ENCODE measurements at regions not wholly inside any gene's neighbourhood (a gene's known extent, or its start where the extent isn't known, plus 50 kb on each side); places are given as distances from the start of the nearest gene placed in this dataset.

DNA sequence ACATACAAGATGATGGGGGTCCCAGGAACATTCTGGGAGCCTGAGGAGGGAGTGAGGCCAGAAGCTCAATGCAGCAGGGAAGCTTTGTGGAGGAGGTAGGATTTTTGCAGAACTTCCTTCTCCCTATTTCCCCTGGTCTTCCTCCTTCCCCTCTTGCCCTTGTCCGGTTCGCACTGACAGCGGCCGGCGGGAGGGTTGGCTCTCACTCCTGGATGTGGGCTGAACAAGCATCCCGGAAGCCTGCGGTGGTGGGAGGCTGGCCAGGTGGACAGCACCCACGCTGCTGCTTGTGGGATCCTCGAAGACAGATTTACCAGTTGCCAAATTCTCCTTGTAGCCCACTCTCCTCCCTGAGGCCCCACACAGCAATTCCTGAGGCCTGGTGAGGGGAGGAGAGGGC is 112.2 kb downstream of the KCNA5 start:
- H3K27ac ChIP-seq (ENCODE audit: low read depth in 1 of 2, low read length in 2 of 2), result no peak overlapping the region
- H3K27me3 ChIP-seq (ENCODE audit: control insufficient read depth in 4 of 4, insufficient read depth in 4 of 4, low read length in 3 of 4), result peaks cover 0 to 12% (median 4%) of the 10 kb centered on the region in 4 donors
- H3K4me1 ChIP-seq (ENCODE audit: control insufficient read depth in 4 of 4, insufficient read depth in 4 of 4, low read length in 3 of 4), result no peaks in the 10 kb centered on the region
- no peak overlapping the region for H3K4me3 ChIP-seq (ENCODE audit: low read depth in 1 of 3, low read length in 3 of 3)
- H3K36me3 ChIP-seq (ENCODE audit: control insufficient read depth in 4 of 4, insufficient read depth in 3 of 4, low read depth in 1 of 4, low read length in 3 of 4), result no peaks in the 10 kb centered on the region
- H3K9ac ChIP-seq (ENCODE audit: low read depth in 1 of 2, low read length in 2 of 2), result no peak overlapping the region
- H3K9me3 ChIP-seq (ENCODE audit: control insufficient read depth in 4 of 4, low read length in 3 of 4), result peaks cover 0 to 8% (median 4%) of the 10 kb centered on the region in 4 donors
- WGBS, result 69% methylated on average over 9 of the region's 9 CpGs
- TF ChIP-seq TAF1 (conservative IDR thresholded peaks at IDR 0.05), result no peak
- TF ChIP-seq, protein P1, sequence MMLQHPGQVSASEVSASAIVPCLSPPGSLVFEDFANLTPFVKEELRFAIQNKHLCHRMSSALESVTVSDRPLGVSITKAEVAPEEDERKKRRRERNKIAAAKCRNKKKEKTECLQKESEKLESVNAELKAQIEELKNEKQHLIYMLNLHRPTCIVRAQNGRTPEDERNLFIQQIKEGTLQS (IDR thresholded peaks at IDR 0.05), result no peak
- TF ChIP-seq FOXA1 (IDR thresholded peaks at IDR 0.05), result no peak
- TF ChIP-seq FOXA2 (IDR thresholded peaks at IDR 0.05), result no peak
- TF ChIP-seq YY1 (IDR thresholded peaks at IDR 0.05), result no peak
- TF ChIP-seq, protein P2, sequence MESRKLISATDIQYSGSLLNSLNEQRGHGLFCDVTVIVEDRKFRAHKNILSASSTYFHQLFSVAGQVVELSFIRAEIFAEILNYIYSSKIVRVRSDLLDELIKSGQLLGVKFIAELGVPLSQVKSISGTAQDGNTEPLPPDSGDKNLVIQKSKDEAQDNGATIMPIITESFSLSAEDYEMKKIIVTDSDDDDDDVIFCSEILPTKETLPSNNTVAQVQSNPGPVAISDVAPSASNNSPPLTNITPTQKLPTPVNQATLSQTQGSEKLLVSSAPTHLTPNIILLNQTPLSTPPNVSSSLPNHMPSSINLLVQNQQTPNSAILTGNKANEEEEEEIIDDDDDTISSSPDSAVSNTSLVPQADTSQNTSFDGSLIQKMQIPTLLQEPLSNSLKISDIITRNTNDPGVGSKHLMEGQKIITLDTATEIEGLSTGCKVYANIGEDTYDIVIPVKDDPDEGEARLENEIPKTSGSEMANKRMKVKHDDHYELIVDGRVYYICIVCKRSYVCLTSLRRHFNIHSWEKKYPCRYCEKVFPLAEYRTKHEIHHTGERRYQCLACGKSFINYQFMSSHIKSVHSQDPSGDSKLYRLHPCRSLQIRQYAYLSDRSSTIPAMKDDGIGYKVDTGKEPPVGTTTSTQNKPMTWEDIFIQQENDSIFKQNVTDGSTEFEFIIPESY (IDR thresholded peaks at IDR 0.05), result no peak
- DNase-seq (ENCODE audit: low spot score), result no peak

DNA sequence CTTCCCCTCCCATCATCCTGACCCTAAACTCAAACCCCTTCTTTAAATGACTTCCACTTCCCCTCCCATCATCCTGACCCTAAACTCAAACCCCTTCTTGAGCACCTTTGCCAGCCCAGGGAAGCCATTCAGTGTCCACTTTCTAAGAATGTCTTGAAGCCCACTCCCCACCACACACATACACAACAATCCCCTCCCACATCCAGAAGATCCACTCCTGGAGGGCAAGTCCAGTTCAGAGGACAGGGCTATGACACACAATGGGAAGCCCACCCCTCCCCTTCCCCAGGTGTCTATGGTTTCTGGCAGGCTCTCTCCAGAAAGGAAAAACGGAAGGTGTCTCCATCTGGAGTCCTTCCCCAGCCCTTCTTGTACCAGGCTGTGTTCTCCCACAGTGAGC is 117.1 kb downstream of the KCNA5 start:
- no peak overlapping the region for H3K9ac ChIP-seq (ENCODE audit: low read depth in 1 of 2, low read length in 2 of 2)
- no peak overlapping the region for H3K4me3 ChIP-seq (ENCODE audit: low read depth in 1 of 3, low read length in 3 of 3)
- no peaks in the 10 kb centered on the region for H3K9me3 ChIP-seq (ENCODE audit: control insufficient read depth in 4 of 4, low read length in 3 of 4)
- 73% methylated on average over 1 of the region's 1 CpG for WGBS
- no peaks in the 10 kb centered on the region for H3K36me3 ChIP-seq (ENCODE audit: control insufficient read depth in 4 of 4, insufficient read depth in 3 of 4, low read depth in 1 of 4, low read length in 3 of 4)
- no peak for DNase-seq (ENCODE audit: low spot score)
- no peak for TF ChIP-seq EGR1 (IDR thresholded peaks at IDR 0.05; ENCODE audit: low read depth in 2 of 2)
- TF ChIP-seq, protein P3, sequence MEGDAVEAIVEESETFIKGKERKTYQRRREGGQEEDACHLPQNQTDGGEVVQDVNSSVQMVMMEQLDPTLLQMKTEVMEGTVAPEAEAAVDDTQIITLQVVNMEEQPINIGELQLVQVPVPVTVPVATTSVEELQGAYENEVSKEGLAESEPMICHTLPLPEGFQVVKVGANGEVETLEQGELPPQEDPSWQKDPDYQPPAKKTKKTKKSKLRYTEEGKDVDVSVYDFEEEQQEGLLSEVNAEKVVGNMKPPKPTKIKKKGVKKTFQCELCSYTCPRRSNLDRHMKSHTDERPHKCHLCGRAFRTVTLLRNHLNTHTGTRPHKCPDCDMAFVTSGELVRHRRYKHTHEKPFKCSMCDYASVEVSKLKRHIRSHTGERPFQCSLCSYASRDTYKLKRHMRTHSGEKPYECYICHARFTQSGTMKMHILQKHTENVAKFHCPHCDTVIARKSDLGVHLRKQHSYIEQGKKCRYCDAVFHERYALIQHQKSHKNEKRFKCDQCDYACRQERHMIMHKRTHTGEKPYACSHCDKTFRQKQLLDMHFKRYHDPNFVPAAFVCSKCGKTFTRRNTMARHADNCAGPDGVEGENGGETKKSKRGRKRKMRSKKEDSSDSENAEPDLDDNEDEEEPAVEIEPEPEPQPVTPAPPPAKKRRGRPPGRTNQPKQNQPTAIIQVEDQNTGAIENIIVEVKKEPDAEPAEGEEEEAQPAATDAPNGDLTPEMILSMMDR (IDR thresholded peaks at IDR 0.05; ENCODE audit: low read depth, low read length, missing input control), result no peak
- TF ChIP-seq SP1 (IDR thresholded peaks at IDR 0.05), result no peak
- TF ChIP-seq HNF4G (IDR thresholded peaks at IDR 0.05), result no peak
- TF ChIP-seq, protein P4, sequence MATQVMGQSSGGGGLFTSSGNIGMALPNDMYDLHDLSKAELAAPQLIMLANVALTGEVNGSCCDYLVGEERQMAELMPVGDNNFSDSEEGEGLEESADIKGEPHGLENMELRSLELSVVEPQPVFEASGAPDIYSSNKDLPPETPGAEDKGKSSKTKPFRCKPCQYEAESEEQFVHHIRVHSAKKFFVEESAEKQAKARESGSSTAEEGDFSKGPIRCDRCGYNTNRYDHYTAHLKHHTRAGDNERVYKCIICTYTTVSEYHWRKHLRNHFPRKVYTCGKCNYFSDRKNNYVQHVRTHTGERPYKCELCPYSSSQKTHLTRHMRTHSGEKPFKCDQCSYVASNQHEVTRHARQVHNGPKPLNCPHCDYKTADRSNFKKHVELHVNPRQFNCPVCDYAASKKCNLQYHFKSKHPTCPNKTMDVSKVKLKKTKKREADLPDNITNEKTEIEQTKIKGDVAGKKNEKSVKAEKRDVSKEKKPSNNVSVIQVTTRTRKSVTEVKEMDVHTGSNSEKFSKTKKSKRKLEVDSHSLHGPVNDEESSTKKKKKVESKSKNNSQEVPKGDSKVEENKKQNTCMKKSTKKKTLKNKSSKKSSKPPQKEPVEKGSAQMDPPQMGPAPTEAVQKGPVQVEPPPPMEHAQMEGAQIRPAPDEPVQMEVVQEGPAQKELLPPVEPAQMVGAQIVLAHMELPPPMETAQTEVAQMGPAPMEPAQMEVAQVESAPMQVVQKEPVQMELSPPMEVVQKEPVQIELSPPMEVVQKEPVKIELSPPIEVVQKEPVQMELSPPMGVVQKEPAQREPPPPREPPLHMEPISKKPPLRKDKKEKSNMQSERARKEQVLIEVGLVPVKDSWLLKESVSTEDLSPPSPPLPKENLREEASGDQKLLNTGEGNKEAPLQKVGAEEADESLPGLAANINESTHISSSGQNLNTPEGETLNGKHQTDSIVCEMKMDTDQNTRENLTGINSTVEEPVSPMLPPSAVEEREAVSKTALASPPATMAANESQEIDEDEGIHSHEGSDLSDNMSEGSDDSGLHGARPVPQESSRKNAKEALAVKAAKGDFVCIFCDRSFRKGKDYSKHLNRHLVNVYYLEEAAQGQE (IDR thresholded peaks at IDR 0.05), result no peak
- no peak for TF ChIP-seq RAD21 (IDR thresholded peaks at IDR 0.05)
- no peak for TF ChIP-seq YY1 (IDR thresholded peaks at IDR 0.05)
- no peak for TF ChIP-seq GABPA (IDR thresholded peaks at IDR 0.05 in 1 of 2, conservative IDR thresholded peaks at IDR 0.05 in 1 of 2)
- H3K27me3 ChIP-seq (ENCODE audit: control insufficient read depth in 4 of 4, insufficient read depth in 4 of 4, low read length in 3 of 4), result peaks cover 0 to 5% (median 0%) of the 10 kb centered on the region in 4 donors
- no peaks in the 10 kb centered on the region for H3K4me1 ChIP-seq (ENCODE audit: control insufficient read depth in 4 of 4, insufficient read depth in 4 of 4, low read length in 3 of 4)
- H3K27ac ChIP-seq (ENCODE audit: low read depth in 1 of 2, low read length in 2 of 2), result no peak overlapping the region
